UCSD-AML1 (cell line): ENCODE measurements at regions not wholly inside any gene's neighbourhood (a gene's known extent, or its start where the extent isn't known, plus 50 kb on each side); places are given as distances from the start of the nearest gene placed in this dataset.
"Not testable (repeated sequence)": the region's sequence is repeated elsewhere in the genome, so short reads cannot be mapped to it uniquely, and the experiment has no call there.

Source experiments
- DNase-seq: peaks from one replicate; lab custom pipeline; 2025; ENCODE audit not compliant: unreplicated experiment; lab: John Stamatoyannopoulos, UW

GRCh38 chr2:182477774-182478173 is 50.9 kb upstream of the PDE1A start:
- no peak for DNase-seq

- no peak for DNase-seq
These were observed 54.8 kb upstream of the PDE1A start for GRCh38 chr2:182481676-182482075.

GRCh38 chr2:182482511-182482910 is 55.7 kb upstream of the PDE1A start:
- DNase-seq: no peak

GRCh38 chr2:182496596-182496995 is 69.8 kb upstream of the PDE1A start:
- DNase-seq: no peak

GRCh38 chr2:182499706-182500470 is 73.1 kb upstream of the PDE1A start:
- no peak for DNase-seq

GRCh38 chr2:182503886-182504285 is 77.0 kb upstream of the PDE1A start:
- DNase-seq: no peak

- DNase-seq: no peak
These were observed 78.1 kb upstream of the PDE1A start for GRCh38 chr2:182504903-182505302.

- no peak for DNase-seq
These were observed 79.8 kb upstream of the PDE1A start for GRCh38 chr2:182506606-182507005.

- DNase-seq: not testable (repeated sequence)
These were observed 81.7 kb upstream of the PDE1A start for GRCh38 chr2:182508583-182508982.

GRCh38 chr2:182509216-182509615 is 82.4 kb upstream of the PDE1A start:
- no peak for DNase-seq

GRCh38 chr2:182521453-182522404 is 94.9 kb upstream of the PDE1A start:
- DNase-seq: no peak

GRCh38 chr2:182522405-182522896 is 95.6 kb upstream of the PDE1A start:
- no peak for DNase-seq

- DNase-seq: no peak
These were observed 96.2 kb upstream of the PDE1A start for GRCh38 chr2:182522972-182523473.

- DNase-seq: no peak
These were observed 103.8 kb upstream of the PDE1A start for GRCh38 chr2:182530636-182531035.

- DNase-seq: peak; percentile 8
These were observed 113.4 kb upstream of the PDE1A start for GRCh38 chr2:182540252-182540651.

GRCh38 chr2:182541268-182541667 is 114.4 kb upstream of the PDE1A start:
- no peak for DNase-seq

GRCh38 chr2:182542501-182543258 is 115.8 kb upstream of the PDE1A start:
- no peak for DNase-seq

GRCh38 chr2:182543741-182544525 is 117.1 kb upstream of the PDE1A start:
- no peak for DNase-seq

- no peak for DNase-seq
These were observed 118.8 kb upstream of the PDE1A start for GRCh38 chr2:182545420-182546167.
